H9 (cell line): ENCODE measurements at regions not wholly inside any gene's neighbourhood (a gene's known extent, or its start where the extent isn't known, plus 50 kb on each side); places are given as distances from the start of the nearest gene placed in this dataset.

Source experiments
- DNase-seq: peaks from one replicate; pipeline ENCODE4 v3.0.0-alpha.2; 2017
- H2AFZ ChIP-seq: one replicate; pipeline ENCODE4 v1.6.1; 2013; ENCODE audit warnings: mild to moderate bottlenecking, low read length, control low read depth, moderate library complexity
- H2AK5ac ChIP-seq: 2 replicates; pipeline ENCODE4 v1.6.1; 2013; ENCODE audit warnings: low read length, control low read depth, mixed read lengths; ENCODE audit not compliant: insufficient read length
- H2BK120ac ChIP-seq: one replicate; pipeline ENCODE4 v1.6.1; 2013; ENCODE audit warnings: low read depth, mild to moderate bottlenecking, low read length, control low read depth, inconsistent platforms; ENCODE audit not compliant: poor library complexity, severe bottlenecking
- H2BK12ac ChIP-seq: 2 replicates; pipeline ENCODE4 v1.6.1; 2013; ENCODE audit warnings: low read length, control low read depth, mixed read lengths, low read depth; ENCODE audit not compliant: insufficient read length
- H2BK15ac ChIP-seq: 2 replicates; pipeline ENCODE4 v1.6.1; 2013; ENCODE audit warnings: low read depth, low read length, control low read depth
- H2BK20ac ChIP-seq: one replicate; pipeline ENCODE4 v1.6.1; 2013; ENCODE audit warnings: low read depth, mild to moderate bottlenecking, low read length, control low read depth, inconsistent platforms; ENCODE audit not compliant: poor library complexity, severe bottlenecking
- H2BK5ac ChIP-seq: 2 replicates; pipeline ENCODE4 v1.6.1; 2013; ENCODE audit warnings: low read length, control low read depth, mixed read lengths; ENCODE audit not compliant: insufficient read length
- H3K14ac ChIP-seq: 2 replicates; pipeline ENCODE4 v1.6.1; 2013; ENCODE audit warnings: low read length, control low read depth; ENCODE audit not compliant: insufficient read depth
- H3K18ac ChIP-seq: 2 replicates; pipeline ENCODE4 v1.6.1; 2013; ENCODE audit warnings: low read depth, mild to moderate bottlenecking, mixed read lengths, low read length, control low read depth; ENCODE audit not compliant: insufficient read length
- H3K23ac ChIP-seq: 2 replicates; pipeline ENCODE4 v1.6.1; 2013; ENCODE audit warnings: low read length, control low read depth, mixed read lengths, low read depth; ENCODE audit not compliant: insufficient read length
- H3K23me2 ChIP-seq: 2 replicates; pipeline ENCODE4 v1.6.1; 2013; ENCODE audit warnings: low read depth, mild to moderate bottlenecking, mixed read lengths, low read length, control low read depth; ENCODE audit not compliant: insufficient read length, poor library complexity, severe bottlenecking
- H3K27ac ChIP-seq: 2 replicates; pipeline ENCODE4 v1.5.1; 2013; ENCODE audit warnings: low read length, control low read depth, mixed read lengths, low read depth; ENCODE audit not compliant: insufficient read length
- H3K27me3 ChIP-seq: 2 replicates; pipeline ENCODE4 v1.6.1; 2013; ENCODE audit warnings: low read length, control low read depth, inconsistent platforms; ENCODE audit not compliant: insufficient read depth
- H3K4ac ChIP-seq: 2 replicates; pipeline ENCODE4 v1.6.1; 2013; ENCODE audit warnings: low read depth, mild to moderate bottlenecking, control low read depth, inconsistent platforms, low read length, moderate library complexity
- H3K4me1 ChIP-seq: 2 replicates; pipeline ENCODE4 v1.6.1; 2013; ENCODE audit warnings: low read length, control low read depth, inconsistent platforms; ENCODE audit not compliant: insufficient read depth
- H3K4me2 ChIP-seq: 2 replicates; pipeline ENCODE4 v1.6.1; 2013; ENCODE audit warnings: low read length, control low read depth, mixed read lengths; ENCODE audit not compliant: insufficient read length, insufficient read depth
- H3K56ac ChIP-seq: 2 replicates; pipeline ENCODE4 v1.6.1; 2013; ENCODE audit warnings: low read depth, mild to moderate bottlenecking, mixed read lengths, low read length, control low read depth; ENCODE audit not compliant: insufficient read length
- H3K79me1 ChIP-seq: 2 replicates; pipeline ENCODE4 v1.6.1; 2013; ENCODE audit warnings: low read depth, mild to moderate bottlenecking, moderate library complexity, low read length, control low read depth, inconsistent platforms; ENCODE audit not compliant: insufficient read depth, poor library complexity, severe bottlenecking
- H3K79me2 ChIP-seq: 2 replicates; pipeline ENCODE4 v1.6.1; 2013; ENCODE audit warnings: low read length, control low read depth, inconsistent platforms; ENCODE audit not compliant: insufficient read depth
- H3K9ac ChIP-seq: 2 replicates; pipeline ENCODE4 v1.6.1; 2013; ENCODE audit warnings: low read length, control low read depth, mixed read lengths; ENCODE audit not compliant: insufficient read length; ENCODE audit errors: extremely low read depth
- H3K9me3 ChIP-seq: one replicate; pipeline ENCODE4 v1.6.1; 2013; ENCODE audit warnings: low read depth, low read length, inconsistent platforms; ENCODE audit not compliant: control insufficient read depth
- H3T11ph ChIP-seq: one replicate; pipeline ENCODE4 v1.6.1; 2013; ENCODE audit warnings: mild to moderate bottlenecking, low read length, control low read depth, inconsistent platforms
- H4K20me1 ChIP-seq: one replicate; pipeline ENCODE4 v1.6.1; 2013; ENCODE audit not compliant: control insufficient read depth, insufficient read length, insufficient read depth
- H4K5ac ChIP-seq: 2 replicates; pipeline ENCODE4 v1.6.1; 2013; ENCODE audit warnings: low read depth, mild to moderate bottlenecking, mixed read lengths, low read length, control low read depth; ENCODE audit not compliant: insufficient read length
- H4K8ac ChIP-seq: replicated peaks from 2 replicates; pipeline ENCODE4 v1.6.1; 2013; ENCODE audit warnings: low read length, control low read depth, mixed read lengths, low read depth; ENCODE audit not compliant: insufficient read length
- H4K91ac ChIP-seq: 2 replicates; pipeline ENCODE4 v1.6.1; 2013; ENCODE audit warnings: low read depth, mild to moderate bottlenecking, moderate library complexity, mixed read lengths, low read length, control low read depth; ENCODE audit not compliant: insufficient read length
- H3K27ac Mint-ChIP-seq, 3 experiments: 2 replicates in 2 of 3; 3 replicates in 1 of 3; pipeline ENCODE4 v1.8.0; 2020 to 2021; ENCODE audit warnings: mixed read lengths in 3 of 3, mild to moderate bottlenecking in 1 of 3, moderate library complexity in 1 of 3
- H3K27me3 Mint-ChIP-seq: 2 replicates; pipeline ENCODE4 v1.8.0; 2021; ENCODE audit warnings: low read depth, mild to moderate bottlenecking, moderate library complexity, mixed read lengths
- H3K36me3 Mint-ChIP-seq, 3 experiments: 2 replicates in 2 of 3; 3 replicates in 1 of 3; pipeline ENCODE4 v1.8.0; 2020 to 2021; ENCODE audit warnings: low read depth in 3 of 3, mixed read lengths in 3 of 3; ENCODE audit not compliant: insufficient read depth in 1 of 3
- H3K4me1 Mint-ChIP-seq, 2 experiments: 2 replicates each; pipeline ENCODE4 v1.8.0; 2020; ENCODE audit warnings: mixed read lengths in 2 of 2
- H3K4me3 Mint-ChIP-seq, 2 experiments: 2 replicates in 1 of 2; 3 replicates in 1 of 2; pipeline ENCODE4 v1.8.0; 2020 to 2021; ENCODE audit warnings: mild to moderate bottlenecking in 2 of 2, mixed read lengths in 2 of 2, moderate library complexity in 1 of 2
- H3K9me3 Mint-ChIP-seq, 2 experiments: 2 replicates in 1 of 2; 3 replicates in 1 of 2; pipeline ENCODE4 v1.8.0; 2020; ENCODE audit warnings: mild to moderate bottlenecking in 2 of 2, mixed read lengths in 2 of 2, moderate library complexity in 1 of 2
- WGBS: extraction: QIAGEN DNeasy Blood & Tissue Kit; methylation state at CpG from one replicate; pipeline ENCODE4 v1.1.7; 2013; ENCODE audit warnings: missing lambda C conversion rate, low lambda C conversion rate, mixed read lengths; ENCODE audit not compliant: insufficient read length; ENCODE audit errors: extremely low coverage; 5-methylcytosine and 5-hydroxymethylcytosine counted together
- TF ChIP-seq, protein P1 (sequence below): fragments of 200-600 bp; sonication (generic); conservative IDR thresholded peaks from 3 replicates; pipeline ENCODE4 v1.8.0; 2021; ENCODE audit warnings: antibody characterized with exemption, mild to moderate bottlenecking

GRCh38 chr2:129488376-129488775 is 491.1 kb upstream of the RAB6C start:
- Histone ChIP-seq H3K9me3 (no peaks in the 10 kb centered on the region), H3K56ac (no peak overlapping the region), H2BK20ac (no peak overlapping the region), H3K9ac (no peak overlapping the region), H3K14ac (no peak overlapping the region), H2AFZ (no peak overlapping the region), H3K4me1 (no peaks in the 10 kb centered on the region), H3K79me1 (no peaks in the 10 kb centered on the region), H3K4me2 (no peak overlapping the region), H2BK12ac (no peak overlapping the region), H4K8ac (no peak overlapping the region), H2AK5ac (no peak overlapping the region), H3K79me2 (no peaks in the 10 kb centered on the region), H3K23ac (no peak overlapping the region), H3K27ac (no peak overlapping the region), H4K20me1 (no peaks in the 10 kb centered on the region), H2BK5ac (no peak overlapping the region), H2BK120ac (no peak overlapping the region), H4K5ac (no peak overlapping the region), H4K91ac (no peak overlapping the region), H3K18ac (no peak overlapping the region), H3K4ac (no peak overlapping the region), H3T11ph (no peak overlapping the region), H2BK15ac (no peak overlapping the region), H3K23me2 (no peaks in the 10 kb centered on the region), H3K27me3 (no peaks in the 10 kb centered on the region)
- peaks cover 4% of the 10 kb centered on the region; the same call in 1 of the 2 replicates for H3K27me3 Mint-ChIP-seq
- no CpG with 5 or more reads among the region's 4 CpGs for WGBS
- no peak overlapping the region for H3K4me3 Mint-ChIP-seq
- H3K9me3 Mint-ChIP-seq = no peaks in the 10 kb centered on the region
- TF ChIP-seq, protein P1, sequence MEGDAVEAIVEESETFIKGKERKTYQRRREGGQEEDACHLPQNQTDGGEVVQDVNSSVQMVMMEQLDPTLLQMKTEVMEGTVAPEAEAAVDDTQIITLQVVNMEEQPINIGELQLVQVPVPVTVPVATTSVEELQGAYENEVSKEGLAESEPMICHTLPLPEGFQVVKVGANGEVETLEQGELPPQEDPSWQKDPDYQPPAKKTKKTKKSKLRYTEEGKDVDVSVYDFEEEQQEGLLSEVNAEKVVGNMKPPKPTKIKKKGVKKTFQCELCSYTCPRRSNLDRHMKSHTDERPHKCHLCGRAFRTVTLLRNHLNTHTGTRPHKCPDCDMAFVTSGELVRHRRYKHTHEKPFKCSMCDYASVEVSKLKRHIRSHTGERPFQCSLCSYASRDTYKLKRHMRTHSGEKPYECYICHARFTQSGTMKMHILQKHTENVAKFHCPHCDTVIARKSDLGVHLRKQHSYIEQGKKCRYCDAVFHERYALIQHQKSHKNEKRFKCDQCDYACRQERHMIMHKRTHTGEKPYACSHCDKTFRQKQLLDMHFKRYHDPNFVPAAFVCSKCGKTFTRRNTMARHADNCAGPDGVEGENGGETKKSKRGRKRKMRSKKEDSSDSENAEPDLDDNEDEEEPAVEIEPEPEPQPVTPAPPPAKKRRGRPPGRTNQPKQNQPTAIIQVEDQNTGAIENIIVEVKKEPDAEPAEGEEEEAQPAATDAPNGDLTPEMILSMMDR = no peak
- H3K27ac Mint-ChIP-seq = no peak overlapping the region
- no peaks in the 10 kb centered on the region for H3K4me1 Mint-ChIP-seq
- no peak for DNase-seq
- H3K36me3 Mint-ChIP-seq = no peaks in the 10 kb centered on the region
